ENCODE measurements at regions not wholly inside any gene's neighbourhood (a gene's known extent, or its start where the extent isn't known, plus 50 kb on each side); places are given as distances from the start of the nearest gene placed in this dataset.
A peak's percentile ranks its signal among the peaks of the same experiment; 100 is the strongest.

GRCh38 chr21:28771790-28772501 lies 220.7 kb downstream of the LTN1 start:
- H3K9me3 ChIP-seq (ENCODE audit: low read depth): no peaks in the 10 kb centered on the region
- H3K27ac ChIP-seq: peak overlapping the region; percentile 91
- TF ChIP-seq EZH2phosphoT487 (IDR thresholded peaks at IDR 0.05; ENCODE audit: low read depth, severe bottlenecking, unreplicated experiment) (no peak), EZH2 (IDR thresholded peaks at IDR 0.05; ENCODE audit: borderline replicate concordance) (no peak), CTCF (IDR thresholded peaks at IDR 0.05; ENCODE audit: poor library complexity) (no peak)
- H3K4me1 ChIP-seq (ENCODE audit: insufficient read depth): peaks cover 48% of the 10 kb centered on the region
- H3K27me3 ChIP-seq: no peaks in the 10 kb centered on the region
- H3K79me2 ChIP-seq: no peaks in the 10 kb centered on the region
- DNase-seq (ENCODE audit: low spot score): peak; percentile 59
- no peaks in the 10 kb centered on the region for H3K36me3 ChIP-seq (replicated peaks; ENCODE audit: insufficient read depth, low read depth)
- H3K4me3 ChIP-seq: no peak overlapping the region
- no peaks in the 10 kb centered on the region for H4K20me1 ChIP-seq (ENCODE audit: insufficient read depth, poor library complexity, severe bottlenecking)
- H2AFZ ChIP-seq: no peak overlapping the region
- no peaks in the 10 kb centered on the region for H3K9me2 ChIP-seq (replicated peaks; ENCODE audit: insufficient read depth)
- H3K4me2 ChIP-seq: peak overlapping the region; percentile 53
- 24% methylated on average over 3 of the region's 3 CpGs for WGBS (ENCODE audit: low lambda C conversion rate, missing lambda C conversion rate)

GRCh38 chr21:28770867-28771661 lies 221.6 kb downstream of the LTN1 start:
- peaks cover 48% of the 10 kb centered on the region for H3K4me1 ChIP-seq (ENCODE audit: insufficient read depth)
- peak overlapping the region; percentile 91 for H3K27ac ChIP-seq
- TF ChIP-seq EZH2phosphoT487 (IDR thresholded peaks at IDR 0.05; ENCODE audit: low read depth, severe bottlenecking, unreplicated experiment) (no peak), CTCF (IDR thresholded peaks at IDR 0.05; ENCODE audit: poor library complexity) (no peak), EZH2 (IDR thresholded peaks at IDR 0.05; ENCODE audit: borderline replicate concordance) (no peak)
- H3K79me2 ChIP-seq: peaks cover 3% of the 10 kb centered on the region
- peak overlapping the region; percentile 53 for H3K4me2 ChIP-seq
- H2AFZ ChIP-seq: no peak overlapping the region
- H3K27me3 ChIP-seq: no peaks in the 10 kb centered on the region
- no peaks in the 10 kb centered on the region for H3K36me3 ChIP-seq (replicated peaks; ENCODE audit: insufficient read depth, low read depth)
- DNase-seq (ENCODE audit: low spot score): peak; percentile 14
- H3K4me3 ChIP-seq: no peak overlapping the region
- H3K9me3 ChIP-seq (ENCODE audit: low read depth): peaks cover under 1% of the 10 kb centered on the region
- H4K20me1 ChIP-seq (ENCODE audit: insufficient read depth, poor library complexity, severe bottlenecking): no peaks in the 10 kb centered on the region
- H3K9me2 ChIP-seq (replicated peaks; ENCODE audit: insufficient read depth): no peaks in the 10 kb centered on the region
- 77% methylated on average over 5 of the region's 5 CpGs for WGBS (ENCODE audit: low lambda C conversion rate, missing lambda C conversion rate)

- Histone ChIP-seq H3K79me2 (peaks cover 6% of the 10 kb centered on the region), H3K27ac (peak overlapping the region; percentile 91), H3K9me2 (replicated peaks; ENCODE audit: insufficient read depth) (no peaks in the 10 kb centered on the region), H3K4me3 (no peak overlapping the region), H3K4me1 (ENCODE audit: insufficient read depth) (peaks cover 48% of the 10 kb centered on the region), H2AFZ (no peak overlapping the region), H3K36me3 (replicated peaks; ENCODE audit: insufficient read depth, low read depth) (no peaks in the 10 kb centered on the region), H3K9me3 (ENCODE audit: low read depth) (peaks cover 4% of the 10 kb centered on the region), H4K20me1 (ENCODE audit: insufficient read depth, poor library complexity, severe bottlenecking) (no peaks in the 10 kb centered on the region), H3K4me2 (peak overlapping the region; percentile 53), H3K27me3 (no peaks in the 10 kb centered on the region)
- DNase-seq (ENCODE audit: low spot score): no peak
- TF ChIP-seq EZH2 (IDR thresholded peaks at IDR 0.05; ENCODE audit: borderline replicate concordance): no peak
- no peak for TF ChIP-seq CTCF (IDR thresholded peaks at IDR 0.05; ENCODE audit: poor library complexity)
- no peak for TF ChIP-seq EZH2phosphoT487 (IDR thresholded peaks at IDR 0.05; ENCODE audit: low read depth, severe bottlenecking, unreplicated experiment)
Observed at GRCh38 chr21:28769683-28770082, 223.0 kb downstream of the LTN1 start.
